ENCODE measurements at regions not wholly inside any gene's neighbourhood (a gene's known extent, or its start where the extent isn't known, plus 50 kb on each side); places are given as distances from the start of the nearest gene placed in this dataset.

- TF ChIP-seq CTCF (IDR thresholded peaks at IDR 0.05) = no peak
- Histone ChIP-seq H3K4me1 (ENCODE audit: control insufficient read depth in 1 of 2, insufficient read depth in 1 of 2, low read depth in 1 of 2, low read length in 1 of 2) (no peaks in the 10 kb centered on the region), H3K36me3 (no peaks in the 10 kb centered on the region)
Measured at GRCh38 chr9:95615246-95615645, 98.5 kb upstream of the PTCH1 start.

GRCh38 chr9:95613670-95614069 lies 96.9 kb upstream of the PTCH1 start:
- H3K4me3 ChIP-seq (ENCODE audit: low read depth in 1 of 2, low read length in 1 of 2) = no peak overlapping the region
- no peaks in the 10 kb centered on the region for H3K4me1 ChIP-seq (ENCODE audit: control insufficient read depth in 1 of 2, insufficient read depth in 1 of 2, low read depth in 1 of 2, low read length in 1 of 2)
- no peaks in the 10 kb centered on the region for H3K36me3 ChIP-seq
- no peak for TF ChIP-seq CTCF (IDR thresholded peaks at IDR 0.05)
- H3K27ac ChIP-seq = no peak overlapping the region
- H3K9me3 ChIP-seq = no peaks in the 10 kb centered on the region
- no peaks in the 10 kb centered on the region for H3K27me3 ChIP-seq

More at GRCh38 chr9:95615246-95615645, 98.5 kb upstream of the PTCH1 start:
- no peaks in the 10 kb centered on the region for H3K9me3 ChIP-seq
- no peak overlapping the region for H3K4me3 ChIP-seq (ENCODE audit: low read depth in 1 of 2, low read length in 1 of 2)
- no peaks in the 10 kb centered on the region for H3K27me3 ChIP-seq
- no peak overlapping the region for H3K27ac ChIP-seq

GRCh38 chr9:95611354-95611753 lies 94.6 kb upstream of the PTCH1 start:
- no peaks in the 10 kb centered on the region for H3K4me1 ChIP-seq (ENCODE audit: control insufficient read depth in 1 of 2, insufficient read depth in 1 of 2, low read depth in 1 of 2, low read length in 1 of 2)
- H3K4me3 ChIP-seq (ENCODE audit: low read depth in 1 of 2, low read length in 1 of 2) = no peak overlapping the region
- no peaks in the 10 kb centered on the region for H3K36me3 ChIP-seq
- H3K27me3 ChIP-seq = no peaks in the 10 kb centered on the region
- no peaks in the 10 kb centered on the region for H3K9me3 ChIP-seq
- no peak for TF ChIP-seq CTCF (IDR thresholded peaks at IDR 0.05)
- no peak overlapping the region for H3K27ac ChIP-seq

GRCh38 chr9:95610006-95610785 lies 93.4 kb upstream of the PTCH1 start:
- H3K27ac ChIP-seq = no peak overlapping the region
- no peak overlapping the region for H3K4me3 ChIP-seq (ENCODE audit: low read depth in 1 of 2, low read length in 1 of 2)
- H3K36me3 ChIP-seq = no peaks in the 10 kb centered on the region
- H3K4me1 ChIP-seq (ENCODE audit: control insufficient read depth in 1 of 2, insufficient read depth in 1 of 2, low read depth in 1 of 2, low read length in 1 of 2) = no peaks in the 10 kb centered on the region
- no peaks in the 10 kb centered on the region for H3K27me3 ChIP-seq
- no peaks in the 10 kb centered on the region for H3K9me3 ChIP-seq
- TF ChIP-seq CTCF (IDR thresholded peaks at IDR 0.05) = no peak

- no peak overlapping the region for H3K27ac ChIP-seq
- no peak for TF ChIP-seq CTCF (IDR thresholded peaks at IDR 0.05)
- no peaks in the 10 kb centered on the region for H3K36me3 ChIP-seq
- no peaks in the 10 kb centered on the region for H3K9me3 ChIP-seq
- no peaks in the 10 kb centered on the region for H3K4me1 ChIP-seq (ENCODE audit: control insufficient read depth in 1 of 2, insufficient read depth in 1 of 2, low read depth in 1 of 2, low read length in 1 of 2)
- no peaks in the 10 kb centered on the region for H3K27me3 ChIP-seq
- H3K4me3 ChIP-seq (ENCODE audit: low read depth in 1 of 2, low read length in 1 of 2) = no peak overlapping the region
Measured at GRCh38 chr9:95609426-95609825, 92.7 kb upstream of the PTCH1 start.
